ENCODE measurements at regions not wholly inside any gene's neighbourhood (a gene's known extent, or its start where the extent isn't known, plus 50 kb on each side); places are given as distances from the start of the nearest gene placed in this dataset.
A peak's percentile ranks its signal among the peaks of the same experiment; 100 is the strongest.
"Not testable (repeated sequence)": the region's sequence is repeated elsewhere in the genome, so short reads cannot be mapped to it uniquely, and the experiment has no call there.

DNA sequence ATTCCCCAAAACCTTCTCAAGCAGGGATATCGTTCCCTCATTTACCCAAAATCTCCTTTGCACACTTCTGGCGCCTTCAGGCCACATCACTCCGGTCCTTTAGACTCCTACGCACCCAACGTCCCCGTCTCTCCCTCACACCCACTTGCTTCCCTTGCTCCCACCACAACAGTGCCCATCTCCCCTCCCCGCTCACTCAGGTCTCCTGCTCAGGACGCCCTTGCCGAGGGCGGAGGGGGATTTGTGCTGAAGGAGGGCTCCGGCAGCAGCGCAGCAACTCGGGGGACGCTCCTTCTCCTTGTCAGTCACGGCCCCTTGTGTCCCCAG lies 71.6 kb downstream of the PCMTD2 start:
- H3K36me3 ChIP-seq (ENCODE audit: control insufficient read depth, insufficient read depth, low read length); H3K4me3 ChIP-seq (ENCODE audit: low read depth, low read length); H3K4me1 ChIP-seq (ENCODE audit: control insufficient read depth, insufficient read depth, low read length); H3K9me3 ChIP-seq (ENCODE audit: control insufficient read depth, insufficient read depth, low read length); H3K9ac ChIP-seq (ENCODE audit: low read depth, low read length): not testable (repeated sequence)
- peaks cover 33% of the 10 kb centered on the region for H3K27me3 ChIP-seq (ENCODE audit: control insufficient read depth, insufficient read depth, low read length)

DNA sequence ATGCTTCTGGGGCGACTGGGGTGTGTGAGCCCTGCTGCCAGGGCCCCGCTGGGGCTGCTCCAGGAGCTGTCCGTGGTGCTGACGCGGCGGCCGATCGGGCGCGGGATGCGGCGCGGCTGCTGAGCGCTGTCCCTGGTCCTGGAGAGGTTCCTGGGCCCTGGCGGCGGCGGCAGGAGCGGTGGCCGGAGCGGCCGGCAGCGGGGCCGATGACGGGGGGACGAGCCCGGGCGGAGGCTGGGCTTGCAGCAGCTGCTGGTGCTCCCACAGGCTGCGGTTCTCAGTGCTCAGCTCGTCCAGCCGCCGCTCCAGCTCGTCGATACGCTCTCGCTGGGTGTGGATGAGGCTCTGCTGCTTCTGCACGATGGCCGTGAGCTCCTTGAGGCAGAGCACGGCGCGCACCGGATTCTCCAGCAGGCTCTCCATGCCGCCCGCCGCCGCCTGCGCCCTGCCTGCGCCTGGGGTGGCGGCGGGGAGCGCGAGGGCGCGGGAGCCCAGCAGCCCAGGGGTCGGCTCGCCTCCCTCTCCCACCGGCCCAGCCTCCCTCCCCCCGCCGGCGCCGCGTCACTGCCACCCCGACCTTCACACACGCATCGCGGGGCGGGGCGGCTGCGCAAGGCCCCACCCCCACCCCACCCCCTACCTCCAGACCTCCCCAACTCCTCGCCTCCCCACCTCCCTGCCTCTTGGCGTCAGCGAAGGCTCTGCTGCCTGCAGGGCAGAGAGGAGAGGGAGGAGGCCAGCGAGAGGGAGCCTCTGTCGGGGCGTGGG lies 72.2 kb downstream of the PCMTD2 start:
- peaks cover 33% of the 10 kb centered on the region for H3K27me3 ChIP-seq (ENCODE audit: control insufficient read depth, insufficient read depth, low read length)
- peak overlapping the region; percentile 41 for H3K4me3 ChIP-seq (ENCODE audit: low read depth, low read length)
- not testable (repeated sequence) for H3K4me1 ChIP-seq (ENCODE audit: control insufficient read depth, insufficient read depth, low read length); H3K9ac ChIP-seq (ENCODE audit: low read depth, low read length); H3K36me3 ChIP-seq (ENCODE audit: control insufficient read depth, insufficient read depth, low read length); H3K9me3 ChIP-seq (ENCODE audit: control insufficient read depth, insufficient read depth, low read length)

DNA sequence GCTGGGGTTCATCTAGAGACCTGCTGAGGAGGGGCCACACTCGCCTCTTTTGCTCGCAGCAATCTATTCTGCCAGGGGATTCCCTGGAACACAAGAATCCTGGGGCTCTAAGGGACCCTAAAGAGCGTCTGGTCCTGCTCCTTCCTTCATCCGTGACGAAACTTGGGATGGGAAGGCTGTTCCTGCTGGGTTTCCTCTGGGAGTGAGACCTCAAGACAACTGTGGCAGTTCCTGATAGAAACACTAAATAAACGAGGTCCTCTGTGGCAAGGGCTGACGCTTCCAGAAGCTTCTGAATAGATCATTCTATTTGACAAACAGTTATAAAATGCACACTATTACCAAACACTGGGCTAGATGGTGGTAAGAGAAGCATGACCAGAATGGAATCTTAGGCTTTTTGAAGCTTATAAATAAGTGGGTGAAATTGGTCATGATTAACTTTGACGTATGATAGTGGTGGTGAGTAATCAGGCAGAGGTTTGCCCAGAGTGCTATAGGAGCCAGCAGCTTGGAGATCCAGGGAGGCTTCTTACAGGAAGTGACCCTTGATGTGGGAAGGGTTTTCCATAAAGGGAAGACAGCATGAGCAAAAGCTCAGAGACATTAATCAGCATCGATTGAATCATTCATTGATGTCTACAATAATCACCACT lies 73.2 kb downstream of the PCMTD2 start:
- H3K4me1 ChIP-seq (ENCODE audit: control insufficient read depth, insufficient read depth, low read length): not testable (repeated sequence)

DNA sequence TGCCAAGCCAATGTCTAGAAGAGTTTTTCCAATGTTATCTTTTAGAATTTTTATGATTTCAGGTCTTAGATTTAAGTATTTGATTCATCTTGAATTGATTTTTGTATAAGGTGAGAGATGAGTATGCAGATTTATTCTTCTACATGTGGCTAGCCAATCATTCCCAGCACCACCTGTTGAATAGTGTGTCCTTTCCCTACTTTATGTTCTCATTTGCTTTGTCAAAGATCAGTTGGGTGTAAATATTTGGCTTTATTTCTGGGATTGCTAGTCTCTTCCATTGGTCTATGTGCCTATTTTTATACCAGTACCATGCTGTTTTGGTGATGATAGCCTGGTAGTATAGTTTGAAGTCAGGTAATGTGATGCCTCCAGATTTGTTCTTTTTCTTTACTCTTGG lies 77.1 kb downstream of the PCMTD2 start:
- H3K9ac ChIP-seq (ENCODE audit: low read depth, low read length): not testable (repeated sequence)

More for the DNA sequence above, 73.2 kb downstream of the PCMTD2 start:
- not testable (repeated sequence) for H3K9me3 ChIP-seq (ENCODE audit: control insufficient read depth, insufficient read depth, low read length); H3K9ac ChIP-seq (ENCODE audit: low read depth, low read length); H3K36me3 ChIP-seq (ENCODE audit: control insufficient read depth, insufficient read depth, low read length)
- H3K27me3 ChIP-seq (ENCODE audit: control insufficient read depth, insufficient read depth, low read length): peaks cover 29% of the 10 kb centered on the region
- peak overlapping the region; percentile 13 for H3K4me3 ChIP-seq (ENCODE audit: low read depth, low read length)

More for the DNA sequence above, 77.1 kb downstream of the PCMTD2 start:
- H3K27me3 ChIP-seq (ENCODE audit: control insufficient read depth, insufficient read depth, low read length): peaks cover 13% of the 10 kb centered on the region
- H3K4me3 ChIP-seq (ENCODE audit: low read depth, low read length); H3K36me3 ChIP-seq (ENCODE audit: control insufficient read depth, insufficient read depth, low read length); H3K9me3 ChIP-seq (ENCODE audit: control insufficient read depth, insufficient read depth, low read length); H3K4me1 ChIP-seq (ENCODE audit: control insufficient read depth, insufficient read depth, low read length): not testable (repeated sequence)
